ENCODE measurements at regions not wholly inside any gene's neighbourhood (a gene's known extent, or its start where the extent isn't known, plus 50 kb on each side); places are given as distances from the start of the nearest gene placed in this dataset.

GRCh38 chr12:92421701-92422100, 276.1 kb upstream of the BTG1 start:
- Histone ChIP-seq H3K9me3 (ENCODE audit: control insufficient read depth, low read length) (no peaks in the 10 kb centered on the region), H3K36me3 (ENCODE audit: control insufficient read depth, insufficient read depth, low read length) (no peaks in the 10 kb centered on the region), H3K27ac (ENCODE audit: insufficient read depth, low read length, poor library complexity, severe bottlenecking) (no peak overlapping the region), H3K4me3 (ENCODE audit: insufficient read depth, low read depth, low read length, poor library complexity, severe bottlenecking) (no peak overlapping the region), H3K27me3 (replicated peaks; ENCODE audit: control insufficient read depth, insufficient read depth, low read length, poor library complexity, severe bottlenecking) (no peaks in the 10 kb centered on the region), H3K4me1 (ENCODE audit: control insufficient read depth, insufficient read depth, low read length, poor library complexity, severe bottlenecking) (no peaks in the 10 kb centered on the region)
- no peak for DNase-seq

- Histone ChIP-seq H3K27ac (ENCODE audit: insufficient read depth, low read length, poor library complexity, severe bottlenecking) (no peak overlapping the region), H3K4me3 (ENCODE audit: insufficient read depth, low read depth, low read length, poor library complexity, severe bottlenecking) (no peak overlapping the region), H3K4me1 (ENCODE audit: control insufficient read depth, insufficient read depth, low read length, poor library complexity, severe bottlenecking) (no peaks in the 10 kb centered on the region), H3K27me3 (replicated peaks; ENCODE audit: control insufficient read depth, insufficient read depth, low read length, poor library complexity, severe bottlenecking) (no peaks in the 10 kb centered on the region), H3K9me3 (ENCODE audit: control insufficient read depth, low read length) (no peaks in the 10 kb centered on the region), H3K36me3 (ENCODE audit: control insufficient read depth, insufficient read depth, low read length) (no peaks in the 10 kb centered on the region)
- DNase-seq: no peak
Observed at GRCh38 chr12:92421042-92421441, 275.4 kb upstream of the BTG1 start.

- H3K4me1 ChIP-seq (ENCODE audit: control insufficient read depth, insufficient read depth, low read length, poor library complexity, severe bottlenecking): no peaks in the 10 kb centered on the region
- H3K9me3 ChIP-seq (ENCODE audit: control insufficient read depth, low read length): no peaks in the 10 kb centered on the region
- H3K27ac ChIP-seq (ENCODE audit: insufficient read depth, low read length, poor library complexity, severe bottlenecking): no peak overlapping the region
- no peaks in the 10 kb centered on the region for H3K36me3 ChIP-seq (ENCODE audit: control insufficient read depth, insufficient read depth, low read length)
- no peaks in the 10 kb centered on the region for H3K27me3 ChIP-seq (replicated peaks; ENCODE audit: control insufficient read depth, insufficient read depth, low read length, poor library complexity, severe bottlenecking)
- DNase-seq: no peak
- H3K4me3 ChIP-seq (ENCODE audit: insufficient read depth, low read depth, low read length, poor library complexity, severe bottlenecking): no peak overlapping the region
Observed at GRCh38 chr12:92419201-92419600, 273.6 kb upstream of the BTG1 start.

GRCh38 chr12:92418381-92418780, 272.7 kb upstream of the BTG1 start:
- Histone ChIP-seq H3K9me3 (ENCODE audit: control insufficient read depth, low read length) (no peaks in the 10 kb centered on the region), H3K4me3 (ENCODE audit: insufficient read depth, low read depth, low read length, poor library complexity, severe bottlenecking) (no peak overlapping the region), H3K27me3 (replicated peaks; ENCODE audit: control insufficient read depth, insufficient read depth, low read length, poor library complexity, severe bottlenecking) (no peaks in the 10 kb centered on the region), H3K36me3 (ENCODE audit: control insufficient read depth, insufficient read depth, low read length) (no peaks in the 10 kb centered on the region), H3K27ac (ENCODE audit: insufficient read depth, low read length, poor library complexity, severe bottlenecking) (no peak overlapping the region), H3K4me1 (ENCODE audit: control insufficient read depth, insufficient read depth, low read length, poor library complexity, severe bottlenecking) (no peaks in the 10 kb centered on the region)
- DNase-seq: no peak

- no peak for DNase-seq
- no peak overlapping the region for H3K27ac ChIP-seq (ENCODE audit: insufficient read depth, low read length, poor library complexity, severe bottlenecking)
Observed at GRCh38 chr12:92417373-92417772, 271.7 kb upstream of the BTG1 start.

GRCh38 chr12:92416385-92416812, 270.8 kb upstream of the BTG1 start:
- H3K9me3 ChIP-seq (ENCODE audit: control insufficient read depth, low read length): no peaks in the 10 kb centered on the region
- no peak overlapping the region for H3K27ac ChIP-seq (ENCODE audit: insufficient read depth, low read length, poor library complexity, severe bottlenecking)
- no peak overlapping the region for H3K4me3 ChIP-seq (ENCODE audit: insufficient read depth, low read depth, low read length, poor library complexity, severe bottlenecking)
- H3K27me3 ChIP-seq (replicated peaks; ENCODE audit: control insufficient read depth, insufficient read depth, low read length, poor library complexity, severe bottlenecking): no peaks in the 10 kb centered on the region
- no peaks in the 10 kb centered on the region for H3K4me1 ChIP-seq (ENCODE audit: control insufficient read depth, insufficient read depth, low read length, poor library complexity, severe bottlenecking)
- no peaks in the 10 kb centered on the region for H3K36me3 ChIP-seq (ENCODE audit: control insufficient read depth, insufficient read depth, low read length)
- DNase-seq: no peak

More at GRCh38 chr12:92417373-92417772, 271.7 kb upstream of the BTG1 start:
- Histone ChIP-seq H3K27me3 (replicated peaks; ENCODE audit: control insufficient read depth, insufficient read depth, low read length, poor library complexity, severe bottlenecking) (no peaks in the 10 kb centered on the region), H3K9me3 (ENCODE audit: control insufficient read depth, low read length) (no peaks in the 10 kb centered on the region), H3K36me3 (ENCODE audit: control insufficient read depth, insufficient read depth, low read length) (no peaks in the 10 kb centered on the region), H3K4me3 (ENCODE audit: insufficient read depth, low read depth, low read length, poor library complexity, severe bottlenecking) (no peak overlapping the region), H3K4me1 (ENCODE audit: control insufficient read depth, insufficient read depth, low read length, poor library complexity, severe bottlenecking) (no peaks in the 10 kb centered on the region)

GRCh38 chr12:92414170-92415070, 268.8 kb upstream of the BTG1 start:
- H3K9me3 ChIP-seq (ENCODE audit: control insufficient read depth, low read length): no peaks in the 10 kb centered on the region
- DNase-seq: no peak
- H3K27me3 ChIP-seq (replicated peaks; ENCODE audit: control insufficient read depth, insufficient read depth, low read length, poor library complexity, severe bottlenecking): no peaks in the 10 kb centered on the region
- H3K27ac ChIP-seq (ENCODE audit: insufficient read depth, low read length, poor library complexity, severe bottlenecking): no peak overlapping the region
- no peaks in the 10 kb centered on the region for H3K4me1 ChIP-seq (ENCODE audit: control insufficient read depth, insufficient read depth, low read length, poor library complexity, severe bottlenecking)
- no peak overlapping the region for H3K4me3 ChIP-seq (ENCODE audit: insufficient read depth, low read depth, low read length, poor library complexity, severe bottlenecking)
- no peaks in the 10 kb centered on the region for H3K36me3 ChIP-seq (ENCODE audit: control insufficient read depth, insufficient read depth, low read length)

GRCh38 chr12:92413286-92413685, 267.6 kb upstream of the BTG1 start:
- Histone ChIP-seq H3K27ac (ENCODE audit: insufficient read depth, low read length, poor library complexity, severe bottlenecking) (no peak overlapping the region), H3K27me3 (replicated peaks; ENCODE audit: control insufficient read depth, insufficient read depth, low read length, poor library complexity, severe bottlenecking) (no peaks in the 10 kb centered on the region), H3K36me3 (ENCODE audit: control insufficient read depth, insufficient read depth, low read length) (no peaks in the 10 kb centered on the region), H3K9me3 (ENCODE audit: control insufficient read depth, low read length) (no peaks in the 10 kb centered on the region), H3K4me3 (ENCODE audit: insufficient read depth, low read depth, low read length, poor library complexity, severe bottlenecking) (no peak overlapping the region), H3K4me1 (ENCODE audit: control insufficient read depth, insufficient read depth, low read length, poor library complexity, severe bottlenecking) (no peaks in the 10 kb centered on the region)
- DNase-seq: no peak

- Histone ChIP-seq H3K36me3 (ENCODE audit: control insufficient read depth, insufficient read depth, low read length) (no peaks in the 10 kb centered on the region), H3K4me1 (ENCODE audit: control insufficient read depth, insufficient read depth, low read length, poor library complexity, severe bottlenecking) (peaks cover 3% of the 10 kb centered on the region), H3K27ac (ENCODE audit: insufficient read depth, low read length, poor library complexity, severe bottlenecking) (no peak overlapping the region), H3K27me3 (replicated peaks; ENCODE audit: control insufficient read depth, insufficient read depth, low read length, poor library complexity, severe bottlenecking) (no peaks in the 10 kb centered on the region), H3K9me3 (ENCODE audit: control insufficient read depth, low read length) (no peaks in the 10 kb centered on the region), H3K4me3 (ENCODE audit: insufficient read depth, low read depth, low read length, poor library complexity, severe bottlenecking) (no peak overlapping the region)
- DNase-seq: no peak
Observed at GRCh38 chr12:92412856-92413255, 267.2 kb upstream of the BTG1 start.

GRCh38 chr12:92411687-92412086, 266.0 kb upstream of the BTG1 start:
- no peaks in the 10 kb centered on the region for H3K36me3 ChIP-seq (ENCODE audit: control insufficient read depth, insufficient read depth, low read length)
- H3K4me1 ChIP-seq (ENCODE audit: control insufficient read depth, insufficient read depth, low read length, poor library complexity, severe bottlenecking): peaks cover 3% of the 10 kb centered on the region
- H3K27ac ChIP-seq (ENCODE audit: insufficient read depth, low read length, poor library complexity, severe bottlenecking): no peak overlapping the region
- no peaks in the 10 kb centered on the region for H3K27me3 ChIP-seq (replicated peaks; ENCODE audit: control insufficient read depth, insufficient read depth, low read length, poor library complexity, severe bottlenecking)
- DNase-seq: no peak
- H3K9me3 ChIP-seq (ENCODE audit: control insufficient read depth, low read length): no peaks in the 10 kb centered on the region
- H3K4me3 ChIP-seq (ENCODE audit: insufficient read depth, low read depth, low read length, poor library complexity, severe bottlenecking): no peak overlapping the region

All from effector memory CD4-positive, alpha-beta T cell (primary cell).